Ishikawa (cell line): ENCODE measurements at regions not wholly inside any gene's neighbourhood (a gene's known extent, or its start where the extent isn't known, plus 50 kb on each side); places are given as distances from the start of the nearest gene placed in this dataset.

Experiments used
- CEBPB ChIP-seq: IDR thresholded peaks from 2 replicates; pipeline ENCODE4 v1.6.1; 2012
- CREB1 ChIP-seq: IDR thresholded peaks from 2 replicates; pipeline ENCODE4 v1.6.1; 2012; ENCODE audit warnings: low read depth
- EGR1 ChIP-seq: IDR thresholded peaks from 2 replicates; pipeline ENCODE4 v1.6.1; 2012
- EP300 ChIP-seq: IDR thresholded peaks from 2 replicates; pipeline ENCODE4 v1.6.1; 2012; ENCODE audit warnings: borderline replicate concordance
- FOXM1 ChIP-seq: IDR thresholded peaks from 2 replicates; pipeline ENCODE4 v1.6.1; 2012; ENCODE audit warnings: low read depth, borderline replicate concordance
- MAX ChIP-seq: IDR thresholded peaks from 2 replicates; pipeline ENCODE4 v1.6.1; 2012
- NFIC ChIP-seq: IDR thresholded peaks from 2 replicates; pipeline ENCODE4 v1.6.1; 2012
- RAD21 ChIP-seq: IDR thresholded peaks from 2 replicates; pipeline ENCODE4 v1.6.1; 2012; ENCODE audit warnings: low read depth
- REST ChIP-seq: IDR thresholded peaks from 2 replicates; pipeline ENCODE4 v1.6.1; 2012; ENCODE audit warnings: low read depth, mild to moderate bottlenecking
- TAF1 ChIP-seq: IDR thresholded peaks from 2 replicates; pipeline ENCODE4 v1.6.1; 2012; ENCODE audit warnings: low read depth, mild to moderate bottlenecking
- TCF12 ChIP-seq: IDR thresholded peaks from 2 replicates; pipeline ENCODE4 v1.6.1; 2012; ENCODE audit warnings: low read depth
- TEAD4 ChIP-seq: IDR thresholded peaks from 2 replicates; pipeline ENCODE4 v1.6.1; 2012
- USF1 ChIP-seq: IDR thresholded peaks from 2 replicates; pipeline ENCODE4 v1.6.1; 2012
- YY1 ChIP-seq: IDR thresholded peaks from 2 replicates; pipeline ENCODE4 v1.6.1; 2012; ENCODE audit warnings: low read depth
- ZBTB7A ChIP-seq: IDR thresholded peaks from 2 replicates; pipeline ENCODE4 v1.6.1; 2012; ENCODE audit warnings: low read depth

- TF ChIP-seq TCF12: no peak
- TF ChIP-seq TEAD4: no peak
- TF ChIP-seq ZBTB7A: no peak
- no peak for TF ChIP-seq YY1
- TF ChIP-seq TAF1: no peak
- TF ChIP-seq MAX: no peak
- no peak for TF ChIP-seq CREB1
- no peak for TF ChIP-seq EGR1
- no peak for TF ChIP-seq USF1
- no peak for TF ChIP-seq FOXM1
- no peak for TF ChIP-seq EP300
- TF ChIP-seq RAD21: no peak
Observed at GRCh38 chr12:93152617-93153016, 223.5 kb upstream of the EEA1 start.

- TF ChIP-seq CREB1 (no peak), NFIC (no peak), CEBPB (no peak), TEAD4 (no peak), FOXM1 (no peak), EGR1 (no peak), ZBTB7A (no peak), REST (no peak), MAX (no peak), EP300 (no peak), RAD21 (no peak)
Observed at GRCh38 chr12:93153321-93153720, 224.2 kb upstream of the EEA1 start.

- no peak for TF ChIP-seq TEAD4
- TF ChIP-seq USF1: peak; percentile 40; the same call in 1 of the 2 replicates
- no peak for TF ChIP-seq CEBPB
Observed at GRCh38 chr12:93154096-93154728, 223.5 kb upstream of the NUDT4 start.

GRCh38 chr12:93154753-93155480 lies 222.8 kb upstream of the NUDT4 start:
- TF ChIP-seq ZBTB7A (no peak), EGR1 (no peak), RAD21 (no peak), FOXM1 (no peak), NFIC (no peak), TCF12 (no peak), USF1 (no peak), MAX (no peak), REST (no peak), EP300 (no peak), YY1 (no peak), TAF1 (no peak), CREB1 (no peak), CEBPB (no peak), TEAD4 (no peak)

- no peak for TF ChIP-seq ZBTB7A
- TF ChIP-seq FOXM1: no peak
- TF ChIP-seq MAX: no peak
- TF ChIP-seq TAF1: no peak
- no peak for TF ChIP-seq YY1
- no peak for TF ChIP-seq TEAD4
- no peak for TF ChIP-seq RAD21
- no peak for TF ChIP-seq REST
- no peak for TF ChIP-seq EGR1
- TF ChIP-seq CREB1: no peak
Observed at GRCh38 chr12:93156086-93156716, 221.5 kb upstream of the NUDT4 start.
